OCI-M1 (cell line): ENCODE measurements at regions not wholly inside any gene's neighbourhood (a gene's known extent, or its start where the extent isn't known, plus 50 kb on each side); places are given as distances from the start of the nearest gene placed in this dataset.

ENCODE experiments used
- DNase-seq: peaks from one replicate; lab custom pipeline; 2025; lab: John Stamatoyannopoulos, UW

DNA sequence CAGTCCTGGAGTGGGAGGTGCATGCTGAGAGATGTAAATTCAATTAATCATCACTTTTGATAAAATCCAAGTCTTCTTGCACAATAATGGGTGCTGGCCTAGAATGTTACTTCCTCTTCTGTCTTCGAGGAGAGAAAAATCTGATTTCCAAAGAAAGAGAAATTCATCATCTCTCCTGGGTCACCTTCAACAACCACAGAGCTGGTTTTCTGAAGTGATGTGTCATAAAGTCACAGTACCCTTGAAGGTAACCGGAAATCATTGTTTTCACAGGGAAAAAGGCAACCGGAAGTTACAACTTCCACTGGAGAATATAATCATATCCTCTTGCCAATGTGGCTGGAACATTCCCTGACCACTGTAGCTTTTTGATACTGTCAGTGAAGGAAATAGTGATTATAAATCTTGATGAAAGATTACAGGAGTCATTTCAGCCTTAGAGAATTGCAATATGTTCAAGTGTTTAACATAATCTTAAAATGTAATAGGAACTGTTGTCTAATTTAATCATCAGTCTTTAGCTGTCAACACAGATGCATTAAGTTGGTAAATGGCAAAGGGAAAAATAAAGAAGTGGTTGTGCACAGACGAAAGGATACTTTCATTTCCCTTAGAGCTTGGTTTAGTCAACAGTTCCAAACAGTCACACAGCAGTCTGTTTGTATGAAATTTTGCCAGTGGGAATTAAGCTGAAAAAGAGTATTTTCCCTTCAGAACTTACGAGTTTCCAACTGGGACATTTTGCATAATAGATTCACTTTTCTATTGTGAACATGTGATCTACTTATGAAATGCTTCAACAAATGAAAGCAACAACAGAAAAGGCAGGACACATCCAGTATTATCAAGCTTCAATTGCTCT, 106.5 kb upstream of the SLC4A7 start:
- DNase-seq: peak; percentile 60

DNA sequence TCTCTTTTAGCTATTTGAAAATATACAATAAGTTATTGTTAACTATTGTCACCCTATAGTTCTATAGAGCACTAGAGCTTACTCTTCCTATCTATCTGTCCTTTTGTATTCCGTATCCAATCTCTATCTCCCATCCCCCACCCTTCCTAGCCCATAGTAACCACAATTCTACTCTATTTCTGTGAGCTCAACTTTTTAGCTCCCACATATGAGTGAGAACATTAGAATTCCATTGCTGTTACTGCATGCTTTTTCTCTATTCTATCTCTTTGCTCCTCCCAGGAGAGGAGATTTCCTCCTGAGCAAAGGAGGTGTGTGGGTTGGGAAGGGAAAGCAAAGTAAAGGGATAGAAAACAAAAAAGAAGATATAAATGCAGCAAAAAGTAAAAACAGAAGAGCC, 105.6 kb upstream of the SLC4A7 start:
- no peak for DNase-seq

DNA sequence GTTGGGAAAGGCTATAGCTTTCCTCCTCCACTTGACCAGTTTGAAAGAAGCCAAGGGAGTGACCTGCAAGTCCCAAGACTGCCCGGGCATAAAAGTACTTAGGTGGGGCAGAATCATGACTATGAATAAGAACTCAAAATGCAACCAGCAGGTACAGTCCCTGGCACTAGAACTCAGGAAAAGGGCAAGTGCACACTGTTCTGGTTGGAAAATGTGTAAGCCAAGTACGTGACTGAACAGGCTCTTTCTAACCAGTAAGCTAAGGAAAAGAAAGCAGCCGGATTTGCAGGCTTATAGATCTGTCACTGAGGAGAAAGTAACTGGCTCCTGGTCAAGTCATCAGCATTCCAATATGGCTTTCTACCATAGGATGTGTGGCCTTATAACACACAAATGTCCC, 101.2 kb upstream of the SLC4A7 start:
- DNase-seq: no peak

- DNase-seq: no peak
Measured at GRCh38 chr3:27584874-27585273, 100.7 kb upstream of the SLC4A7 start.

DNA sequence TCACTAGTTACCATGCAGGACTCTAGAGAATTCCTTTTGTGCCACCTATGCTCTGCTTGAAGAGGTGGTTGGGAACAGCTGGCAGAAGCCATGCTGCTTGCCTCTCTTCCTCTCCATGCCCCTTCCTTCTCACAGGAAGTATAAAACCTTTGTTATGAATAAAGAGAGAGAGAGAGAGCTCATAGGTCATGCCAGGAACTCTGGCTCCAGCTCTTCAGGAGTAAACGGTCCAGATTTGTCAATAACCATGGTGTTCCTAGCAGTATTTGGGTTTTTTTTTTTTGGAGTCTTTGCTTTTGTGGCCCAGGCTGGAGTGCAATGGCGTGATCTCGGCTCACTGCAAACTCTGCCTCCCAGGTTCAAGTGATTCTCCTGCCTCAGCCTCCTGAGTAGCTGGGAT, 97.7 kb upstream of the SLC4A7 start:
- no peak for DNase-seq

DNA sequence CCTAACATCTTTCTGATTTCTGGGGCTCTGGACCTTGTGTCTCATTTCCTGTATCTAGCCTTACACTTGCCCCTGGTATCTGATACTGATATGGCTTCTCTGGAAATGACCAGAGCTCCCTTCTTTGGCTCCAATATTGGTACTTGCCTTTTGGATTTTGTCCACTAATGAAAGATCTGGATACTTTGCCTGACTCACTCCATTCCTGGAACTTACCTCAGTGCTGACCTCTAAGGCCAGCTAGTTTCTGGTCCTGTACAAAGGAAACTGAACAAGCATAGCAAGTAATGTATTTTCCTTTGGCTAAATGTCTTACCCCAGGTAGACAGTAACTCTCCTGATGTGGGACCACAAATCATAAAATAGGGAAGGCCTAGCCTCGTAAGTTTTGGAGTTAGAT, 93.8 kb upstream of the SLC4A7 start:
- DNase-seq: no peak

DNA sequence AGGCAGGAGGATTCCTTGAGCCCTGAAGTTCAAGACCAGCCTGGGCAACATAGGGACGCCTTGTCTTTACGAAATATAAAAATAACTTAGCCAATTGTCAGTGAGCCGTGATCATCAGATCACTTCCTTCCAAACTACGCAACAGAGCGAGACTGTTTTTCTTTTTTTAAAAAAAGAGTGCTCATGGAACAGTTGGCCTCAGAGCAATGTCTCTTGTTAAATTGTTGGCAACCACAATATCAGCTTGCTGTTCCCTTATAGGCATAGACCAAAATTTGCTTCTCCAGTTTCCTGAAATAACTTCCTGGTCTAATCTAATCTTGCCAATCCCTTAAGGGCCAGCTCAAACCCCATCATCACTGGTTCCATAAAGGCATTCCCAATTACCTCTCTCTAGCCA, 93.3 kb upstream of the SLC4A7 start:
- no peak for DNase-seq

DNA sequence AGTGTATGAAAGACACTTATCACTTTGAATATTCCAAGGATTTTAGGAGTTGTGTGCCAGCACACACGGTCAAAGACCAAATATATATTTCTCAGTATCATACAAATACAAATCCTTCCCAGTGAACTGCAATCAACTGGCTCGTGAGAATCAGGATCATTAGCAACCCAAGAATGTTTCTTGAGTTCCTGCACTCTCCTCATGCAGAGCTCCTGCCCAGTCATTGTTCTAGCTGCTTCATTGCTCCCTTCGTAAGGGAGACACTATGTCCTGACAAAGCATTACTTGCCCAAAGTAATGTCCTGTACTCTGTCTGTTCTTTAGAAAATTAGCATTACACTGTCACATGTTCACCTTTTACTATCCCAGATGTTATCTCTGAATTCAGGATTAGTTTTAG, 92.0 kb upstream of the SLC4A7 start:
- no peak for DNase-seq

DNA sequence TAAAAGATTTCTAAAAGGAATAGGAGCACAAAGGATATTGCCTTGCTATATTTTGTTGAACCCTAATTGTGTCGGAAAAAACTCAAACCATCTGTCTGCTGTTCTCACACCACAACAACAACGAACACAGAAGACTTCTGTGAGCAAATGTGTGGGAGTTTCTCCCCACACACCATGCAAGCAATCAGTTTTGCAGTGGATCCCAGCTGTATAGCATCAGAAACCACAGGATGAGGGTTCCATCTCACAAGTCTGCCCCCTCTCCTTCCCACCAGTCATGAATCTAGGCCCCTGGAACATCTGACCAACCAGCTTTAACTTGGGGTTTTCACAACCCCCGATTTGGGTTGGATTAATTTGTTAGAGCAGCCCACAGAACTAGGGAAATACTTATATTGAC, 91.3 kb upstream of the SLC4A7 start:
- no peak for DNase-seq

DNA sequence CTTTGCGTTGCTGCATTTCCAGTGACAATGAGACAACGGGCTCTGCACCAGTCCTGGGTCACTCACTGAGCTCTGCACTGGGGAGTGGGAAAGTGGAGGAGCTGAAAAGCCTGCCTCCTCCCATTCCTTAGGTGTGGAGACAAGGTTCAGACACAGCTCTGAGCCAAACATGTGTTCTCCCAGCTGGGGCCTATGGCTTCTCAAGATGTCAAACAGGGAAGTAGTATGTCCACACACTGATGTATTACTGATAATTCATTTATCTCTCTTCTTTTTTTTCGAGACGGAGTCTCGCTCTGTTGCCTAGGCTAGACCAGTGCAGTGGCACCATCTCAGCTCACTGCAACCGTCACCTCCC, 90.2 kb upstream of the SLC4A7 start:
- DNase-seq: no peak

GRCh38 chr3:27573780-27574437, 89.7 kb upstream of the SLC4A7 start:
- no peak for DNase-seq

GRCh38 chr3:27573138-27573537, 89.0 kb upstream of the SLC4A7 start:
- no peak for DNase-seq

GRCh38 chr3:27571345-27571744, 87.2 kb upstream of the SLC4A7 start:
- no peak for DNase-seq

DNA sequence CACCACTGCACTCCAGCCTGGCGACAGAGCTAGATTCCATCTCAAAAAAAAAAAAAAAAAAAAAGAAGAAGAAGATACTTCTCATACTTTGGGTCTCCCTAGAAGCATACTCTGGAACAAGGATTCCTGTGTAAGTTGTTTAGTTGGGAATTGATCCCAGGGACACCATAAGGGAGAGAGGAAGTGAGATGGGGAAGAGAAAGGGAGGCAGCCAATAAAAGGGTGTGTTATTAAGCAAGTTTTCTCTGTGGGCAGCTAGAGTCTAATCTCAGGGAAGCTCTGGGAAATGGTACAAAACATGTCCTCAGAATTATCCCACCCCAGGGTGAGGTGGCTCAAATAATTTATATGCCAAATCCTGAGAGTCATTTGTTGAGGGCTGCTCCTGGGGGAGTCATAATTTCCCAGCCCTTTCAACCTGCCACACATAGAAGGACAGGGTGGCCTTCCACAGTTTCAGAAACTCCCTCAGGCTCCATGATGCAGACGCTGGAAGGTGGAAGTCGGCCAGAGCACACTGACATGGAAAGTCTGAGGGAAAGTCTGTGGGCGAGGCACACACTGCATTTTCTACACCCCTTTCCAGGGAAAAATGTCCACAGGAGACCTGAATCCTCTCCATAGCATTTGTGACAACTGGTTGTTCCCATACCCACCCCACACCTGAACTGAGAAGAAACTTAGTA, 86.4 kb upstream of the SLC4A7 start:
- DNase-seq: no peak

DNA sequence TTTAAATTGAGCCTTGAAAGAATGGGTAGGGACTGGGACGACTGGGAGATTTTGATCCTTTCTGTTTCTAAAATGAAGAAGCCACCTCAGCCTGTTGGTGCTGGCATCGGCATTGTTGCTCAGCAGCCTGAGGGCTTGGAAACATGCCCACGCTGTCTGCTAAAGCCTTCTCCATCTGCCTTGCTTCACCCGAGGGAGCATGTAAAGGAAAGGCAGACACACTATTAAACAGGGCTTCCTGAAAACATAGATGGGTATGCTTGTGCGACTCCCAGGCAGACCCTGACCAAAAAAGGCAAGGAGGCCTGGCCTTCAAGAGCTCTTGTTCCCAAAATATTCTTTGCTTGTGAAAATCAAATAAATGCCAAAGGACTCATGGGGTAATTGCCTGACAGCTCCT, 84.2 kb upstream of the SLC4A7 start:
- DNase-seq: no peak

- DNase-seq: no peak
Measured at GRCh38 chr3:27567251-27567650, 83.1 kb upstream of the SLC4A7 start.

GRCh38 chr3:27565201-27565852, 81.1 kb upstream of the SLC4A7 start:
- DNase-seq: no peak

GRCh38 chr3:27561576-27561975, 77.4 kb upstream of the SLC4A7 start:
- DNase-seq: no peak

GRCh38 chr3:27560484-27561056, 76.4 kb upstream of the SLC4A7 start:
- DNase-seq: peak; percentile 21

GRCh38 chr3:27559835-27560234, 75.7 kb upstream of the SLC4A7 start:
- DNase-seq: no peak

- DNase-seq: no peak
Measured at GRCh38 chr3:27559381-27559780, 75.2 kb upstream of the SLC4A7 start.

DNA sequence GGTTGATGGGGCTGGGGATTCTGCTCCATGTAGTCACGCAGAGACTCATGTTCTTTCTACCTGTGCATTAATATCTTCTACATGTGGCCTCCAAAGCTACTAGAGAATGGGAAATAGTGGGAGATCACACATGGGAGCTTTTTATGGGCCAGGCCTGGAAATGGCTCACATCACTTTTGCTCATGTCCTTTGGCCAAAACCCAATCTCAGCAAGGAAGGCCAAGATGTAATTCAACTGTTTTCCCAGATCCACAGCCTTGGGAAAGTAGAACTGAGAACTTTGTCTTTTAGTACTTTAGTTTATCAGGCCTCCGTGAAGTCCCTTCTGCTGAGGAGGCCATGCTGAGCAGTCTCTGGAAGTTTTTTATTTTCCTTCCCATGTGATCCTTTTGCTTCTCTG, 73.2 kb upstream of the SLC4A7 start:
- no peak for DNase-seq
